Stomach smooth muscle (tissue), 2 donors: ENCODE measurements at regions not wholly inside any gene's neighbourhood (a gene's known extent, or its start where the extent isn't known, plus 50 kb on each side); places are given as distances from the start of the nearest gene placed in this dataset.
"Not testable (repeated sequence)": the region's sequence is repeated elsewhere in the genome, so short reads cannot be mapped to it uniquely, and the experiment has no call there.

ENCODE experiments used
- H3K27ac ChIP-seq: one replicate; pipeline ENCODE4 v1.7.0; 2013; ENCODE audit warnings: mild to moderate bottlenecking, low read length, inconsistent platforms
- H3K27me3 ChIP-seq, 2 donors: one replicate each; pipeline ENCODE4 v1.7.0; 2013; ENCODE audit warnings: low read length in 2 of 2; ENCODE audit not compliant: insufficient read depth in 2 of 2, control insufficient read depth in 1 of 2
- H3K36me3 ChIP-seq, 2 donors: one replicate each; pipeline ENCODE4 v1.7.0; 2013; ENCODE audit warnings: low read length in 2 of 2; ENCODE audit not compliant: control insufficient read depth in 2 of 2, insufficient read depth in 2 of 2
- H3K4me1 ChIP-seq: one replicate; pipeline ENCODE4 v1.7.0; 2013; ENCODE audit warnings: low read length; ENCODE audit not compliant: control insufficient read depth, insufficient read depth
- H3K4me3 ChIP-seq, 2 donors: one replicate each; pipeline ENCODE4 v1.7.0; 2013; ENCODE audit warnings: low read length in 2 of 2
- H3K9ac ChIP-seq, 2 donors: one replicate each; pipeline ENCODE4 v1.7.0; 2013; ENCODE audit warnings: low read length in 2 of 2, mild to moderate bottlenecking in 1 of 2
- H3K9me3 ChIP-seq, 2 donors: one replicate each; pipeline ENCODE4 v1.7.0; 2013; ENCODE audit warnings: low read length in 2 of 2; ENCODE audit not compliant: control insufficient read depth in 2 of 2
- donor health status: healthy.
- donor health status: Pancreatic carcinoma.

GRCh38 chr7:119033641-119034040 lies 809.1 kb downstream of the ANKRD7 start:
- no peaks in the 10 kb centered on the region for H3K36me3 ChIP-seq
- H3K9ac ChIP-seq, result no peak overlapping the region
- no peaks in the 10 kb centered on the region for H3K27me3 ChIP-seq
- no peaks in the 10 kb centered on the region for H3K9me3 ChIP-seq
- no peak overlapping the region for H3K27ac ChIP-seq
- H3K4me3 ChIP-seq, result no peak overlapping the region
- H3K4me1 ChIP-seq, result no peaks in the 10 kb centered on the region

DNA sequence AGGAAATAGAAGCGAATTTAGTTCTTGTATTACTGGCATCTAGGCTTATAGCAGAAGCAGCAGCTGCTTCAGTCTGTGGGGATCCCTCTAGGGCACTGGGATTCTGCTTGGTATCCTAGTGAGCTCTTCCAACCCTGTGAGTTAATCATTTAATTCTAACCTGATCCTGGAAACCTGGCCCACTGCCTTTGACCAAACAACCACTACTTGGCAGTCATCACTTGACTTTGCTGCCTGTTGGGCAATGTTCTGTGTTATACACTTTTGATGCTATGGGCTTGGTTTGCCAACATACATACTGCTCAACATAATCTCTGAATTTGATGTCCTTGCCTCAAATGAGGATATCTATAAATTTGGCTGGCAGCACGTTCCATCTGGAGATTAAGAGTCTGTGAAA lies 813.4 kb downstream of the ANKRD7 start:
- no peak overlapping the region for H3K9ac ChIP-seq

GRCh38 chr7:119046068-119046467 lies 821.6 kb downstream of the ANKRD7 start:
- Histone ChIP-seq H3K9me3 (no peaks in the 10 kb centered on the region), H3K27me3 (no peaks in the 10 kb centered on the region), H3K4me1 (no peaks in the 10 kb centered on the region)

More for the DNA sequence above, 813.4 kb downstream of the ANKRD7 start:
- Histone ChIP-seq H3K4me3 (no peak overlapping the region), H3K36me3 (no peaks in the 10 kb centered on the region), H3K27ac (no peak overlapping the region), H3K4me1 (no peaks in the 10 kb centered on the region), H3K27me3 (no peaks in the 10 kb centered on the region), H3K9me3 (no peaks in the 10 kb centered on the region)

DNA sequence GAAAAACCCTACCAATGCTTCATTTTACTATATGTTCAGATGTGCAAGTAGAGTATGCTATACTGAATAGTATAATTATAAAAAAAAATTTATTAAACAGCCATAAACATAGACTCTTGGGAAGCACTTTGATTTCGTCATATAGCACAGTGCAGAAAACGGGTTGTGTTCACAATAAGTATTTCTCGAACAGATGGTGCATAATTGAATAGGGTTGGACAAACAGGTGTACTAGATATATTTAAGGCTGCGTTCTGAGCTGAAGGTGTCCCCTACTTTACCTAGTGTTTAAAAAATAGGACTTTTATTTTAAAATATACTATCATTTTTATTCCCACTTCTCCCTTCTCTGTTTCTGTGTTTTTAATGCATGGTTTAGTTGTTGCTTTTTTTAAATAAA lies 841.5 kb downstream of the ANKRD7 start:
- no peaks in the 10 kb centered on the region for H3K4me1 ChIP-seq
- H3K27me3 ChIP-seq, result no peaks in the 10 kb centered on the region
- no peak overlapping the region for H3K9ac ChIP-seq
- no peak overlapping the region for H3K4me3 ChIP-seq
- H3K9me3 ChIP-seq, result no peaks in the 10 kb centered on the region
- H3K27ac ChIP-seq, result no peak overlapping the region
- H3K36me3 ChIP-seq, result no peaks in the 10 kb centered on the region

More at GRCh38 chr7:119046068-119046467, 821.6 kb downstream of the ANKRD7 start:
- Histone ChIP-seq H3K36me3 (no peaks in the 10 kb centered on the region), H3K27ac (no peak overlapping the region), H3K9ac (no peak overlapping the region), H3K4me3 (no peak overlapping the region)

- Histone ChIP-seq H3K27ac (no peak overlapping the region), H3K4me1 (no peaks in the 10 kb centered on the region)
These were observed 861.5 kb downstream of the ANKRD7 start for GRCh38 chr7:119086026-119086425.

DNA sequence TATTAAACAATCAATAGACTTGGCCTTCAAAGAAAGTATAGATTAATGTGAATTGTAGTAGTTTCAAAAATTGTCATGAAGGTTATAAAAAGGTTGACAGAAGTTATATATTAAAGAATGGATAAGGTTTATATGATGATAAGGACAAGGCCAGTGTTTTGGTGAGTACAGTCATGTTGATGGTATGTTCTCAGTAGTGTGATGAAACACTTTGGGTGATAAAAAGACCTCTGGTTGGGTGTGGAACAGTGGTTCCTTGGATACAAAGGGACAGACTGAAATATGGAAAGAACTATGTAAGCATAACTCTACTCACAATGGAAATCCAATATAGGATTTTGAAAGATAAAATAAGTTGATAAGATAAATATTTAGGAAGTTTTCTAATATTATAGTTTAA lies 866.3 kb downstream of the ANKRD7 start:
- no peaks in the 10 kb centered on the region for H3K9me3 ChIP-seq
- H3K27me3 ChIP-seq, result no peaks in the 10 kb centered on the region
- no peaks in the 10 kb centered on the region for H3K36me3 ChIP-seq
- H3K27ac ChIP-seq, result no peak overlapping the region
- no peak overlapping the region for H3K4me3 ChIP-seq
- no peak overlapping the region for H3K9ac ChIP-seq
- H3K4me1 ChIP-seq, result no peaks in the 10 kb centered on the region

More at GRCh38 chr7:119086026-119086425, 861.5 kb downstream of the ANKRD7 start:
- Histone ChIP-seq H3K9ac (no peak overlapping the region), H3K4me3 (no peak overlapping the region), H3K36me3 (no peaks in the 10 kb centered on the region), H3K9me3 (no peaks in the 10 kb centered on the region), H3K27me3 (no peaks in the 10 kb centered on the region)

GRCh38 chr7:119096683-119097082 lies 872.2 kb downstream of the ANKRD7 start:
- no peaks in the 10 kb centered on the region for H3K9me3 ChIP-seq
- H3K36me3 ChIP-seq, result no peaks in the 10 kb centered on the region
- H3K4me1 ChIP-seq, result no peaks in the 10 kb centered on the region
- H3K27me3 ChIP-seq, result no peaks in the 10 kb centered on the region
- no peak overlapping the region for H3K27ac ChIP-seq
- no peak overlapping the region for H3K4me3 ChIP-seq
- no peak overlapping the region for H3K9ac ChIP-seq

DNA sequence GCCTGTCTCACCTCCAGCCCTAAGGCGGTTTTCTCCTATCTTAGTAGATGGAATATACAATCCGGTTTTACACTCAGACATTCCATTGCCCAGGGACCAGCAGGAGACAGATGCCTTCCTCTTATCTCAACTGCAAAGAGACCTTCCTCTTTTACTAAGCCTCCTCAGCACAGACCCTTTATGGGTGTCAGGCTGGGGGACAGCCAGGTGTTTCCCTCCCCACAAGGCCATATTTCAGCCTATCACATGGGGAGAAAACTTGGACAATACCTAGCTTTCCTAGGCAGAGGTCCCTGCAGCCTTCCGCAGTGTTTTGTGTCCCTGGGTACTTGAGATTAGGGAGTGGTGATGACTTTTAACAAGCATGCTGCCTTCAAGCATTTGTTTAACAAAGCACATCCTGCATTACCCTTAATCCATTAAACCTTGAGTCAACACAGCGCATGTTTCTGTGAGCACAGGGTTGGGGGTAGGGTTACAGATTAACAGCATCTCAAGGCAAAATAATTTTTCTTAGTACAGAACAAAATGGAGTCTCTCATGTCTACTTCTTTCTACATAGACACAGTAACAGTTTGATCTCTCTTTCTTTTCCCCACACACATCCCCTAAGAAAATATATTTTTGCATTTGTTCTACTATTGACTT lies 876.2 kb downstream of the ANKRD7 start:
- H3K9me3 ChIP-seq, H3K4me1 ChIP-seq, H3K9ac ChIP-seq, H3K27ac ChIP-seq, H3K27me3 ChIP-seq, H3K4me3 ChIP-seq, H3K36me3 ChIP-seq: not testable (repeated sequence)

GRCh38 chr7:119102291-119102690 lies 877.8 kb downstream of the ANKRD7 start:
- Histone ChIP-seq H3K4me1 (no peaks in the 10 kb centered on the region), H3K27ac (no peak overlapping the region), H3K9ac (no peak overlapping the region), H3K9me3 (no peaks in the 10 kb centered on the region), H3K27me3 (no peaks in the 10 kb centered on the region), H3K36me3 (no peaks in the 10 kb centered on the region), H3K4me3 (no peak overlapping the region)

- Histone ChIP-seq H3K9me3 (no peaks in the 10 kb centered on the region), H3K4me1 (no peaks in the 10 kb centered on the region), H3K4me3 (no peak overlapping the region), H3K27ac (no peak overlapping the region), H3K27me3 (no peaks in the 10 kb centered on the region), H3K36me3 (no peaks in the 10 kb centered on the region), H3K9ac (no peak overlapping the region)
These were observed 880.9 kb downstream of the ANKRD7 start for GRCh38 chr7:119105381-119105780.

- H3K4me1 ChIP-seq, result no peaks in the 10 kb centered on the region
- no peaks in the 10 kb centered on the region for H3K9me3 ChIP-seq
- no peaks in the 10 kb centered on the region for H3K36me3 ChIP-seq
- no peak overlapping the region for H3K27ac ChIP-seq
- H3K4me3 ChIP-seq, result no peak overlapping the region
- H3K9ac ChIP-seq, result no peak overlapping the region
- no peaks in the 10 kb centered on the region for H3K27me3 ChIP-seq
These were observed 898.8 kb downstream of the ANKRD7 start for GRCh38 chr7:119123326-119123725.
